ENCODE measurements at regions not wholly inside any gene's neighbourhood (a gene's known extent, or its start where the extent isn't known, plus 50 kb on each side); places are given as distances from the start of the nearest gene placed in this dataset.

GRCh38 chr2:58907644-58908043, 666.5 kb upstream of the FANCL start:
- Histone ChIP-seq H3K27ac (no peak overlapping the region), H3K36me3 (no peaks in the 10 kb centered on the region), H3K9me3 (no peaks in the 10 kb centered on the region), H3K4me3 (no peak overlapping the region), H3K9ac (ENCODE audit: low read depth in 2 of 2, low read length in 2 of 2) (no peak overlapping the region), H3K27me3 (no peaks in the 10 kb centered on the region), H3K4me1 (no peaks in the 10 kb centered on the region)
- intact Hi-C loops (cut with DNase I), result no loop called here
- no peak for TF ChIP-seq CTCF (IDR thresholded peaks at IDR 0.05)
- DNase-seq, result no peak

GRCh38 chr2:58906081-58906645, 665.0 kb upstream of the FANCL start:
- intact Hi-C loops (cut with DNase I), result no loop called here
- Histone ChIP-seq H3K27ac (no peak overlapping the region), H3K36me3 (no peaks in the 10 kb centered on the region), H3K9ac (ENCODE audit: low read depth in 2 of 2, low read length in 2 of 2) (no peak overlapping the region), H3K9me3 (no peaks in the 10 kb centered on the region), H3K4me1 (no peaks in the 10 kb centered on the region), H3K4me3 (no peak overlapping the region), H3K27me3 (no peaks in the 10 kb centered on the region)
- no peak for DNase-seq
- no peak for TF ChIP-seq CTCF (IDR thresholded peaks at IDR 0.05)

- no peaks in the 10 kb centered on the region for H3K36me3 ChIP-seq
- no peaks in the 10 kb centered on the region for H3K4me1 ChIP-seq
- no peak for DNase-seq
- no peak for TF ChIP-seq CTCF (IDR thresholded peaks at IDR 0.05)
- no peak overlapping the region for H3K27ac ChIP-seq
- H3K9me3 ChIP-seq, result no peaks in the 10 kb centered on the region
- H3K27me3 ChIP-seq, result no peaks in the 10 kb centered on the region
- intact Hi-C loops (cut with DNase I), result no loop called here
- H3K9ac ChIP-seq (ENCODE audit: low read depth in 2 of 2, low read length in 2 of 2), result no peak overlapping the region
- H3K4me3 ChIP-seq, result no peak overlapping the region
These were observed 663.0 kb upstream of the FANCL start for GRCh38 chr2:58904095-58904494.

DNA sequence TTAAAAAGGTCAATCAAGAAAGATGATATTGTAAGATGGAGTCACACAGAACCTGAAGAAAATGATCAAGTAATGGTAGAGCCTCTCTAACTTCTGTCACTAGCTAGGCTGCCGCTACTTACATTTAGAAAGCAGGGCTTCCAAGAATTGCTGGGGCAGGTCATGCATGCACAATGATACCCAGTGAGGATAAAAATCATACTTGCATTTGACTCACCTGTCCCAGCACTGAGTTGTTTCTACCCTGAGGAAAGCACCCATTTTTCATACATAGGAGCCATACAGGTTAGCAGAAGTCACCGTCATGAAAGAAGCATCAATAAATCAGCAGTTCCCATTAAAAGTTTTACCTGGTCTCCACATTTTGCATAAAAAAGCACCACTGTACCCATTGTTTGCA, 662.3 kb upstream of the FANCL start:
- H3K27ac ChIP-seq, result no peak overlapping the region
- no peaks in the 10 kb centered on the region for H3K27me3 ChIP-seq
- no peaks in the 10 kb centered on the region for H3K4me1 ChIP-seq
- intact Hi-C loops (cut with DNase I), result no loop called here
- no peak overlapping the region for H3K4me3 ChIP-seq
- no peak overlapping the region for H3K9ac ChIP-seq (ENCODE audit: low read depth in 2 of 2, low read length in 2 of 2)
- H3K36me3 ChIP-seq, result no peaks in the 10 kb centered on the region
- no peak for DNase-seq
- no peaks in the 10 kb centered on the region for H3K9me3 ChIP-seq
- no peak for TF ChIP-seq CTCF (IDR thresholded peaks at IDR 0.05)

GRCh38 chr2:58900246-58901027, 659.3 kb upstream of the FANCL start:
- Histone ChIP-seq H3K4me3 (no peak overlapping the region), H3K9me3 (no peaks in the 10 kb centered on the region), H3K4me1 (no peaks in the 10 kb centered on the region), H3K36me3 (no peaks in the 10 kb centered on the region), H3K27me3 (no peaks in the 10 kb centered on the region), H3K9ac (ENCODE audit: low read depth in 2 of 2, low read length in 2 of 2) (no peak overlapping the region), H3K27ac (no peak overlapping the region)
- intact Hi-C loops (cut with DNase I), result no loop called here
- DNase-seq, result no peak
- TF ChIP-seq CTCF (IDR thresholded peaks at IDR 0.05), result no peak
